HG02943 (cell line): ENCODE measurements at regions not wholly inside any gene's neighbourhood (a gene's known extent, or its start where the extent isn't known, plus 50 kb on each side); places are given as distances from the start of the nearest gene placed in this dataset.

ENCODE experiments used
- ATAC-seq: cut with Tn5 transposase; IDR thresholded peaks from one replicate; pipeline ENCODE4 v1.9.1; 2021; ENCODE audit warnings: mild to moderate bottlenecking, low read depth, moderate library complexity; ENCODE audit not compliant: unreplicated experiment

- ATAC-seq: no peak
Observed at GRCh38 chr9:21744841-21745240, 57.6 kb upstream of the MTAP start.

- ATAC-seq: no peak
Observed at GRCh38 chr9:21746550-21746949, 55.9 kb upstream of the MTAP start.

GRCh38 chr9:21747175-21747574, 55.3 kb upstream of the MTAP start:
- ATAC-seq: no peak

GRCh38 chr9:21750021-21750735, 52.3 kb upstream of the MTAP start:
- ATAC-seq: no peak

GRCh38 chr9:21751998-21752397, 50.4 kb upstream of the MTAP start:
- no peak for ATAC-seq
